ENCODE measurements at regions not wholly inside any gene's neighbourhood (a gene's known extent, or its start where the extent isn't known, plus 50 kb on each side); places are given as distances from the start of the nearest gene placed in this dataset.

DNA sequence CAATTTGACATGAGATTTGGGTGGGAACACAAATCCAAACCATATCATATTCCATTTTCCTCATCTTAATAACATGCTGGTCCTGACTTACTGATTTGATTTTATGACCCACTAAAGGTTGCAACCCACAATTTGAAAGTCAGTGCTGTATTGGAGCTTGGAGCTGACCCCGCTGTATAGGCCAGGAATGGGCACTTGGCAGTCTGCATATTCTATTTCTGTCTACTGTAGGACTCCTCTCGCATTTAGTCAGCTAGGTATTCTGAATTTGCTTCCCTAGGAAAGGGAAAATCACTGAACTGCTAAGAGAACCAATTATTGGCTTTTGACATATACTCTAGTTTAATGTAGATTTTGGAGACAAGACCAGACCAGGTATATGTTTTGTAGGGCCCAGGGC lies 157.0 kb downstream of the MFSD1 start:
- TF ChIP-seq POLR2AphosphoS5 (IDR thresholded peaks at IDR 0.05; ENCODE audit: low read depth, low read length) = no peak
- no peak for TF ChIP-seq POLR2A (IDR thresholded peaks at IDR 0.05; ENCODE audit: low read depth, low read length)
